Activated T-helper 17 cell treated with anti-CD3 and anti-CD28 coated beads, Interleukin-2, amount 50 U/mL, for 72 hours (primary cell): ENCODE measurements at regions not wholly inside any gene's neighbourhood (a gene's known extent, or its start where the extent isn't known, plus 50 kb on each side); places are given as distances from the start of the nearest gene placed in this dataset.
"Not testable (repeated sequence)": the region's sequence is repeated elsewhere in the genome, so short reads cannot be mapped to it uniquely, and the experiment has no call there.

Experiments used
- ATAC-seq: fragments of 150-1000 bp; cut with Tn5 transposase; replicated peaks from 2 replicates; pipeline ENCODE4 v1.10.0; 2021; ENCODE audit warnings: mild to moderate bottlenecking, moderate library complexity
- H3K27ac Mint-ChIP-seq: one replicate; pipeline ENCODE4 v1.8.0; 2022; ENCODE audit warnings: mixed read lengths
- H3K27me3 Mint-ChIP-seq: one replicate; pipeline ENCODE4 v1.8.0; 2022; ENCODE audit warnings: mixed read lengths
- H3K36me3 Mint-ChIP-seq: one replicate; pipeline ENCODE4 v1.8.0; 2022; ENCODE audit warnings: low read depth, mild to moderate bottlenecking, mixed read lengths
- H3K4me1 Mint-ChIP-seq: one replicate; pipeline ENCODE4 v1.8.0; 2022; ENCODE audit warnings: mixed read lengths
- H3K4me3 Mint-ChIP-seq: one replicate; pipeline ENCODE4 v1.8.0; 2022; ENCODE audit warnings: mild to moderate bottlenecking, mixed read lengths
- H3K9me3 Mint-ChIP-seq: one replicate; pipeline ENCODE4 v1.8.0; 2022; ENCODE audit warnings: mixed read lengths

DNA sequence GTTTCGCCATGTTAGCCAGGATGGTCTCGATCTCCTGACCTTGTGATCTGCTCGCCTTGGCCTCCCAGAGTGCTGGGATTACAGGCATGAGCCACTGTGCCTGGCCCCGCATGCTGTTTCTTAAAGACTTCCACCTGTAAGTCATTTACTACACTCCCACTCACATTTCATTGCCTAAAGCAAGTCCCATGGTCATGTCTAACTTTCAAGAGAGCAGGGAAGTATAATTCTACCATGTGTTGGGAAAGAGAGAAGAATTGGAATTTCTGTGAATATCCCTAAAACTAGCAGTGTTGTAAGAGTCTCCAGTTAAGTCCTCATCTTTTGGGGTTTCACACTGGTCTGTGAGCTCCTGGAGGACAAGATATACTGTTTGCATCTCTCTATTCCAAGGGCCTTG lies 139.7 kb downstream of the EMP1 start:
- no peaks in the 10 kb centered on the region for H3K36me3 Mint-ChIP-seq
- peaks cover 22% of the 10 kb centered on the region for H3K27me3 Mint-ChIP-seq
- no peak overlapping the region for H3K27ac Mint-ChIP-seq
- H3K4me1 Mint-ChIP-seq = no peaks in the 10 kb centered on the region
- ATAC-seq = no peak
- no peaks in the 10 kb centered on the region for H3K9me3 Mint-ChIP-seq
- H3K4me3 Mint-ChIP-seq = no peak overlapping the region

GRCh38 chr12:13328535-13328934 lies 132.0 kb downstream of the EMP1 start:
- no peak for ATAC-seq
- Mint-ChIP-seq H3K27ac (no peak overlapping the region), H3K4me1 (no peaks in the 10 kb centered on the region), H3K4me3 (no peak overlapping the region), H3K36me3 (no peaks in the 10 kb centered on the region), H3K27me3 (peaks cover 29% of the 10 kb centered on the region), H3K9me3 (no peaks in the 10 kb centered on the region)

GRCh38 chr12:13326076-13326475 lies 129.6 kb downstream of the EMP1 start:
- H3K4me1 Mint-ChIP-seq = no peaks in the 10 kb centered on the region
- peaks cover 30% of the 10 kb centered on the region for H3K27me3 Mint-ChIP-seq
- H3K4me3 Mint-ChIP-seq = no peak overlapping the region
- no peak for ATAC-seq
- no peaks in the 10 kb centered on the region for H3K9me3 Mint-ChIP-seq
- no peak overlapping the region for H3K27ac Mint-ChIP-seq
- no peaks in the 10 kb centered on the region for H3K36me3 Mint-ChIP-seq

DNA sequence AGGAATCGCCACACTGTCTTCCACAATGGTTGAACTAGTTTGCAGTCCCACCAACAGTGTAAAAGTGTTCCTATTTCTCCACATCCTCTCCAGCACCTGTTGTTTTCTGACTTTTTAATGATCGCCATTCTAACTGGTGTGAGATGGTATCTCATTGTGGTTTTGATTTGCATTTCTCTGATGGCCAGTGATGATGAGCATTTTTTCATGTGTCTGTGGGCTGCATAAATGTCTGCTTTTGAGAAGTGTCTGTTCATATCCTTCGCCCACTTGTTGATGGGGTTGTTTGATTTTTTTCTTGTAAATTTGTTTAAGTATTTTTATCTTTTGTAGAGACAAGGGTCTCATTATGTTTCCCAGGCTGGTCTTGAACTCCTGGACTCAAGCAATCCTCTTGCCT lies 128.5 kb downstream of the EMP1 start:
- not testable (repeated sequence) for H3K36me3 Mint-ChIP-seq, H3K27ac Mint-ChIP-seq, H3K9me3 Mint-ChIP-seq, H3K4me3 Mint-ChIP-seq, ATAC-seq, H3K4me1 Mint-ChIP-seq
- peaks cover 26% of the 10 kb centered on the region for H3K27me3 Mint-ChIP-seq

DNA sequence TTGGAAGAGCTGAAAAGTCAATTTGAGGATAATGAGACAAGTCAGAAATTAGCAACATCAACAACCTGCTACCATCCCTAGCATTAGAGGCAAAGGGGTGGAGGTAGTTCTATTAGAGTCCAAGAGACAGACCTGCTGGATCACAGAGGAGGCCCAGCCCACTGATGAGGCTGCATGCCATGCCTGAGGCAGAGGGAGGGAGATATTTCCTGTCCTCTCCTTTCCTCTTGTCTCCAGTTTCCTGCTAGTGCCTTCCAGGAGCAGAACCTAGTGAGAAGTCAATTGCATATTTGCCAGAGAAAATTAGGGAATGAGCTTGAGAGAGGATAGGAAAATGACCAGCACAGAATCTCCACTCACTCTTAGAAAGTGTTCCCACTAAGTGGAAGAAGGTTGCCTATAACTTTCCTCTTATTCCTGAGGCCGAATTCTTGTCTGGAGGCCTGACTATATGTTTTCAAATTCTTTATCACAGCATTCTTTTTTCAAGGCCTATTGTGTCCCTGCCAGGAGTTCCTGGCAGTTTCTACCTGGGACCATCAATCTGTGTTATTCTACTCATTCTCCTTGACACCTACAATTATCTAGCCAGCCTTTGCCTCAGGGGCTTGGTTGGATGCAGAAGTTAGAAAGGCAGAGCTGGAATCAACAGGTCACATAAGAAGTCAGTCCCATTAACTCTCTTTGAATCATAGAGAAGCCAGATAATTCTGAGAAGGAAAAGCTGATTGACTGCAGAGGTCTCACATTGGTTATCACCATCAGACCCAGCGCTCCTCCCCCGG lies 121.9 kb downstream of the EMP1 start:
- Mint-ChIP-seq H3K27ac (no peak overlapping the region), H3K27me3 (peaks cover 24% of the 10 kb centered on the region), H3K9me3 (no peaks in the 10 kb centered on the region), H3K36me3 (no peaks in the 10 kb centered on the region), H3K4me3 (no peak overlapping the region), H3K4me1 (no peaks in the 10 kb centered on the region)
- ATAC-seq = no peak

GRCh38 chr12:13316587-13317246 lies 120.2 kb downstream of the EMP1 start:
- H3K27ac Mint-ChIP-seq = no peak overlapping the region
- no peak overlapping the region for H3K4me3 Mint-ChIP-seq
- no peaks in the 10 kb centered on the region for H3K4me1 Mint-ChIP-seq
- H3K9me3 Mint-ChIP-seq = no peaks in the 10 kb centered on the region
- no peak for ATAC-seq
- peaks cover 33% of the 10 kb centered on the region for H3K27me3 Mint-ChIP-seq
- no peaks in the 10 kb centered on the region for H3K36me3 Mint-ChIP-seq

DNA sequence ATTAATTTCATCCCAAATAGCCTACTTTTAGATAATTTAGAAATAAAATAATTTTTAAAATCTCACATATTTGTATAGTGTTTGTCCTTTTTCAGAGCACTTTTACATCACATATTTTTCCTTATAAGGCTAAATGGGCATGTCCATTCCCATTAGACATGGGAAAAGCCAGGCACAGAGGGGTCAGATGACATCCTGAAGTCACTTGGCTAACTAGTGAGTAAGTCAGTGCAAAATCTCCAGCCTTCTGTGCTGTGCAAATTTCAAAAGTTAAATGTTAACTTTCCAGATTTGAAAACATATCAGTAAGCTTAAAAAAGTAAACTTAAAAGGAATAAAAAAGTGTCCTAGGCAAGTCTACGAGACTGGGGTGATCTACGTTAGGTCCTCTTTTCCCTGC lies 117.4 kb downstream of the EMP1 start:
- no peak overlapping the region for H3K4me3 Mint-ChIP-seq
- ATAC-seq = no peak
- H3K36me3 Mint-ChIP-seq = no peaks in the 10 kb centered on the region
- no peaks in the 10 kb centered on the region for H3K4me1 Mint-ChIP-seq
- H3K9me3 Mint-ChIP-seq = no peaks in the 10 kb centered on the region
- no peak overlapping the region for H3K27ac Mint-ChIP-seq
- H3K27me3 Mint-ChIP-seq = peaks cover 27% of the 10 kb centered on the region

- Mint-ChIP-seq H3K27me3 (peaks cover 31% of the 10 kb centered on the region), H3K9me3 (no peaks in the 10 kb centered on the region), H3K27ac (no peak overlapping the region), H3K36me3 (no peaks in the 10 kb centered on the region), H3K4me1 (no peaks in the 10 kb centered on the region), H3K4me3 (no peak overlapping the region)
- ATAC-seq = no peak
These were observed 115.0 kb downstream of the EMP1 start for GRCh38 chr12:13311551-13311950.

- Mint-ChIP-seq H3K4me3 (no peak overlapping the region), H3K36me3 (no peaks in the 10 kb centered on the region), H3K9me3 (peaks cover 4% of the 10 kb centered on the region), H3K27me3 (peaks cover 22% of the 10 kb centered on the region), H3K4me1 (no peaks in the 10 kb centered on the region), H3K27ac (no peak overlapping the region)
- ATAC-seq = no peak
These were observed 110.8 kb downstream of the EMP1 start for GRCh38 chr12:13307143-13307816.

DNA sequence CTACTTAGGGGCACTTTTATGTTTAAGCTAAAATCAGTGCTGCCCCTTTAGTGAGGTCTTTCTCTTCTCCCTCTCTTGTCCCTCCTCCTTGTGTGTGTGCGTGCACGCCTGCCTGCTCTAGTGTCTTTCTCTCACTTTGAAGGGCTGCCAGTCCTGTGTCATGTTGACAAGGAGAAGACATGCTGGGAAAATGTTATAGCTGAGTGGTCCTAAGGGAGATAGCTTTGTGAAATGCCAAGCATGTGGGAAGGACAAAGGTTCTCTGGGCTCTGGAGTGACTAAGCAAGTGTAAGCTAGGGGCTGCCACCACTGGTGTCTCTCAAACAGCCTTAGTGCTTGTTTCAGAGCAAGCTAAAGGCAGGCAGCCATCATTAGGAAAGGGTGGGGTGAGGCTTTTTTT lies 108.4 kb downstream of the EMP1 start:
- H3K4me1 Mint-ChIP-seq = no peaks in the 10 kb centered on the region
- no peaks in the 10 kb centered on the region for H3K36me3 Mint-ChIP-seq
- peaks cover 25% of the 10 kb centered on the region for H3K27me3 Mint-ChIP-seq
- peaks cover 4% of the 10 kb centered on the region for H3K9me3 Mint-ChIP-seq
- H3K27ac Mint-ChIP-seq = no peak overlapping the region
- H3K4me3 Mint-ChIP-seq = no peak overlapping the region
- ATAC-seq = no peak

DNA sequence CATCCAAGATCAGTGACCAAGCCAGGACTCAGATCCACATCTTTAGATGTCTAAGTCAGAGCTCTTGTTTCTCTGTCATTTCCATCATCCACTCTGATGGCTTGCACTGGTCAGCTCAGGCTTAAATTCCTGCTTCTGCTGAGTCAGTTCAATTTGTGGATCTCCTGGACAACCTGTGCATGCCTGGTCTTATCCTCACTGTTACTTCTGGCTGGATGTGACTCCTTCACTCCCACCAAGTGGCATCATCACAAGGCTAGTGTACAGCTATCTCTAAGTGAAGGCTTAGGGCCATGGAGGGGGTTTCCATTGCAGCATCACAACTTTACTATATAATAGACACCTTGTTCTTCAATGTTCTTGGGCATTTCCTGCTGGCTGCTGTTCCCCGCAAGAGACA lies 102.9 kb downstream of the EMP1 start:
- Mint-ChIP-seq H3K4me1 (no peaks in the 10 kb centered on the region), H3K36me3 (no peaks in the 10 kb centered on the region), H3K4me3 (no peak overlapping the region), H3K27ac (no peak overlapping the region), H3K9me3 (peaks cover 4% of the 10 kb centered on the region), H3K27me3 (peaks cover 39% of the 10 kb centered on the region)
- no peak for ATAC-seq

GRCh38 chr12:13293096-13293495 lies 96.6 kb downstream of the EMP1 start:
- Mint-ChIP-seq H3K36me3 (no peaks in the 10 kb centered on the region), H3K4me3 (no peak overlapping the region), H3K27me3 (peaks cover 21% of the 10 kb centered on the region), H3K4me1 (no peaks in the 10 kb centered on the region), H3K9me3 (no peaks in the 10 kb centered on the region), H3K27ac (no peak overlapping the region)
- ATAC-seq = no peak

DNA sequence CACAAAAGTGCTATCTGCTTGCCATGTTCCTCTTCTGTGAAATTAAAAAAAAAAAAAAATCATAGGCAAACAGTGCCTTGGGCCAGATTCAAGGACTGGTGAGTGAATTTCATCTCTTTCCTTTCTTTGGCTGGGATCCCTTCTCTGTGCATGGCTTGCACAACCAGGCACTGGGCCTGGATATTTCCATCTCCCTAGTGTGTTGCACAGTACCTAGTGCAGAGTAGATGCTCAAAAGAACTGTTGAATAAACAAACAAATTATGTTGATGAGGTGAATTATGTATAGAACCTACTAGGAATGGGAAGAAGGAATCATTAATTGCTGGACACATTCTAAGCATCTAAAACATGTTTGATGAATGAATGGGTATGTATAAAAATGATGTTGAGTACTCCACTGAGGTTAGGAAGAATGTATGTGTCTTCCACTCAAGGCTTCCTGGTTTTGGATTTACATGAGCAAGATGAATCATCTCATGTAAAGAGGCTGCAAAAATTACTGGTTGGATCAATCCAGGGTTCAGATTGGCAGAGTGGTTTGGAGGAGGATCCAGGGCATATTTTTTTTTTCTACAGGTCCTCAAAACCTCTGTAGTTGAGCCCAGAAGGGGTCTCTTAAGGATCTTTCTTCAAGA lies 93.2 kb downstream of the EMP1 start:
- Mint-ChIP-seq H3K4me1 (no peaks in the 10 kb centered on the region), H3K4me3 (no peak overlapping the region), H3K9me3 (no peaks in the 10 kb centered on the region), H3K36me3 (no peaks in the 10 kb centered on the region), H3K27ac (no peak overlapping the region), H3K27me3 (peaks cover 7% of the 10 kb centered on the region)
- ATAC-seq = no peak

DNA sequence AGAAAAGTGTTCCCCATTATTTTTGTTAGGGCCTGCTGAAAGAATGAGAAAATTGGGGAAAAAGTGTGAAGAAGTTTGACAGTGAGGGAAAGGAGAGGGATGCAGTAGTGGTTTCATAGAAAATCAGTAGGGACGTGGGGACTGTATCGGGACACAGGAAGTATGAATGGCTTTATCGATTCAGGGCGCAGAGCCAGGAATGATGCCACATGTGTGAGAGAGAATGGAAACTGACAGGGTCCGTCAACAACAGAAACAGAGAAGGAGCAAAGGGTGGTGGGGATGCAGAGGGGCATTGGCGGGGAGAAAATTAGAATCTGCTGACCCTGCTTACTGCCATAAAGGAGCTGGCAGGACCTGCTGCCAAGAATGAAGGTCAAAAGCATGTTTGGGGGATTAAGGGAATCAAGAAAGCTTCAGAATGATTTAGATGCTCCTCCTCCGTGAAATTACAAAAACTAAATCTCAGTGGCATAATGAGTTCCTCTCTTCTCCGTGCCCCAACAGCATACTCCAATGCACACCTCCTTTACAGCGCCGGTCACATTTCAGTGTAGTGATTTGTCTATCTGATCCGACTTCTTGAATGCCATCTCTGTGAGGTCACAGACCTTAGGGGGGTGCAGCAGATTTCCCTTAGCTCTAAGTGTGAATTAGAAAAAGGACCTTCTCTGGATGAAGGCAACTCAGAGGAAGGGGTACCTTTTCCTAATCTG lies 92.6 kb downstream of the EMP1 start:
- no peaks in the 10 kb centered on the region for H3K9me3 Mint-ChIP-seq
- no peaks in the 10 kb centered on the region for H3K4me1 Mint-ChIP-seq
- ATAC-seq = no peak
- H3K4me3 Mint-ChIP-seq = no peak overlapping the region
- H3K27me3 Mint-ChIP-seq = peaks cover 8% of the 10 kb centered on the region
- H3K36me3 Mint-ChIP-seq = no peaks in the 10 kb centered on the region
- no peak overlapping the region for H3K27ac Mint-ChIP-seq
